ENCODE measurements at regions not wholly inside any gene's neighbourhood (a gene's known extent, or its start where the extent isn't known, plus 50 kb on each side); places are given as distances from the start of the nearest gene placed in this dataset.

- H3K79me2 ChIP-seq (replicated peaks; ENCODE audit: insufficient read depth), result no peaks in the 10 kb centered on the region
- TF ChIP-seq EZH2phosphoT487 (IDR thresholded peaks at IDR 0.05; ENCODE audit: unreplicated experiment) (no peak), ZNF114 (CRISPR knock-in tag; IDR thresholded peaks at IDR 0.05) (no peak), JUNB (IDR thresholded peaks at IDR 0.05; ENCODE audit: unreplicated experiment) (no peak), ZNF462 (CRISPR knock-in tag; IDR thresholded peaks at IDR 0.05) (no peak), REST (IDR thresholded peaks at IDR 0.05; ENCODE audit: unreplicated experiment) (no peak), POLR2AphosphoS5 (IDR thresholded peaks at IDR 0.05; ENCODE audit: low read depth) (no peak)
- H3K4me1 ChIP-seq (ENCODE audit: insufficient read depth), result no peaks in the 10 kb centered on the region
- ATAC-seq (no peak), DNase-seq (ENCODE audit: low spot score) (no peak)
- Mint-ChIP-seq H3K36me3 (ENCODE audit: low read depth) (no peaks in the 10 kb centered on the region), H3K4me3 (no peak overlapping the region), H3K9me3 (no peaks in the 10 kb centered on the region; the same call in 2 of the 3 replicates), H3K27ac (no peak overlapping the region), H3K27me3 (ENCODE audit: insufficient read depth, low read depth, poor library complexity) (peaks cover 2% of the 10 kb centered on the region), H3K4me1 (no peaks in the 10 kb centered on the region)
- H3K27ac ChIP-seq (ENCODE audit: low read depth), result no peak overlapping the region
- H3K9me2 ChIP-seq (ENCODE audit: insufficient read depth), result peaks cover 23% of the 10 kb centered on the region; the same call in 1 of the 2 replicates
- H3K4me2 ChIP-seq, result no peak overlapping the region
- H3K4me3 ChIP-seq, result no peak overlapping the region
- no peaks in the 10 kb centered on the region for H4K20me1 ChIP-seq (replicated peaks; ENCODE audit: insufficient read depth)
- H3K36me3 ChIP-seq (ENCODE audit: insufficient read depth), result no peaks in the 10 kb centered on the region
- no peaks in the 10 kb centered on the region for H3K27me3 ChIP-seq (ENCODE audit: insufficient read depth)
- H3F3A ChIP-seq (replicated peaks; ENCODE audit: low read depth), result no peaks in the 10 kb centered on the region
- no peak overlapping the region for H2AFZ ChIP-seq
Measured at GRCh38 chr13:42392180-42392579, 120.2 kb downstream of the AKAP11 start.
